Activated CD8-positive, alpha-beta memory T cell treated with anti-CD3 and anti-CD28 coated beads, Interleukin-2, amount 10 ng/mL, durations not matched to agents 7 days and 5 days (primary cell): ENCODE measurements at regions not wholly inside any gene's neighbourhood (a gene's known extent, or its start where the extent isn't known, plus 50 kb on each side); places are given as distances from the start of the nearest gene placed in this dataset.
"Not testable (repeated sequence)": the region's sequence is repeated elsewhere in the genome, so short reads cannot be mapped to it uniquely, and the experiment has no call there.

Source experiments
- ATAC-seq: fragments of 150-1000 bp; cut with Tn5 transposase; one replicate; pipeline ENCODE4 v1.10.0; 2021; ENCODE audit warnings: moderate library complexity
- CTCF ChIA-PET: fragments of 350-600 bp; sonication (Branson Sonifier 250); formaldehyde crosslinking; loops from one replicate; lab custom pipeline; 2021; ENCODE audit warnings: antibody characterized with exemption; lab: Charles Lee
- DNase-seq: peaks from one replicate; pipeline ENCODE4 v3.0.0-alpha.2; 2020
- H3K27ac Mint-ChIP-seq: one replicate; pipeline ENCODE4 v1.8.0; 2021; ENCODE audit warnings: mild to moderate bottlenecking, mixed read lengths
- H3K27me3 Mint-ChIP-seq: one replicate; pipeline ENCODE4 v1.8.0; 2021; ENCODE audit warnings: mixed read lengths
- H3K36me3 Mint-ChIP-seq: one replicate; pipeline ENCODE4 v1.8.0; 2021; ENCODE audit warnings: mild to moderate bottlenecking, mixed read lengths
- H3K4me1 Mint-ChIP-seq: one replicate; pipeline ENCODE4 v1.8.0; 2021; ENCODE audit warnings: mixed read lengths
- H3K4me3 Mint-ChIP-seq: one replicate; pipeline ENCODE4 v1.8.0; 2021; ENCODE audit warnings: mild to moderate bottlenecking, moderate library complexity, mixed read lengths
- H3K9me3 Mint-ChIP-seq: one replicate; pipeline ENCODE4 v1.8.0; 2022; ENCODE audit warnings: low read depth, mixed read lengths

- H3K9me3 Mint-ChIP-seq = no peaks in the 10 kb centered on the region
- H3K27me3 Mint-ChIP-seq = no peaks in the 10 kb centered on the region
- H3K4me3 Mint-ChIP-seq = no peak overlapping the region
- peaks cover 2% of the 10 kb centered on the region for H3K4me1 Mint-ChIP-seq
- CTCF ChIA-PET = no interaction called here
- no peak for DNase-seq
- ATAC-seq = no peak
- H3K36me3 Mint-ChIP-seq = no peaks in the 10 kb centered on the region
- H3K27ac Mint-ChIP-seq = no peak overlapping the region
Observed at GRCh38 chrY:7805624-7806023, 894.1 kb upstream of the AMELY start.

GRCh38 chrY:7803737-7804136 lies 892.2 kb upstream of the AMELY start:
- Mint-ChIP-seq H3K4me1 (peaks cover 2% of the 10 kb centered on the region), H3K36me3 (peaks cover 1% of the 10 kb centered on the region), H3K27me3 (no peaks in the 10 kb centered on the region), H3K4me3 (no peak overlapping the region), H3K27ac (no peak overlapping the region), H3K9me3 (no peaks in the 10 kb centered on the region)
- CTCF ChIA-PET = no interaction called here
- ATAC-seq (no peak), DNase-seq (no peak)

- DNase-seq (no peak), ATAC-seq (no peak)
- no peak overlapping the region for H3K4me3 Mint-ChIP-seq
- CTCF ChIA-PET = no interaction called here
- H3K36me3 Mint-ChIP-seq = peaks cover 1% of the 10 kb centered on the region
- H3K27me3 Mint-ChIP-seq = no peaks in the 10 kb centered on the region
- no peaks in the 10 kb centered on the region for H3K9me3 Mint-ChIP-seq
- H3K4me1 Mint-ChIP-seq = no peaks in the 10 kb centered on the region
- no peak overlapping the region for H3K27ac Mint-ChIP-seq
Observed at GRCh38 chrY:7796128-7796527, 884.6 kb upstream of the AMELY start.

DNA sequence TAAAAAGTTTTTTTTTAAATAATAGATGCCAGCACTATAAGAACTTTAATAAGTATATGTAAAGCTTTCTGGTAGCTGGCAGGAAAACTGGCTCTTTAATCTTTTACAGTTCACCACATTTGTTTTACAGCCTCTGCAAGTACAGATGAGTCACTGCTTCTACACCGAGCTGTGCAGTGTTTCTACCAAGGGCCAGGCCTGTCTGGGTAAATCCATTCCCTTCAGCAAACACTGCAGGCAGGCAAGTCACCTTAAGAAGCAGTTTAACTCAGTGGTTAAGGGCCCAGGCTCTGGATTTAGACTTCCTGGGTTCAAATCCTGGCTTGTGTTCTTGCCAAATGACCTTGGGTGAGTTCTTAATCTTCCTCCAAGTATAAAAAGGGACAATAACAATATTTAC lies 882.9 kb upstream of the AMELY start:
- CTCF ChIA-PET = no interaction called here
- H3K27ac Mint-ChIP-seq = no peak overlapping the region
- DNase-seq (no peak), ATAC-seq (no peak)
- H3K4me3 Mint-ChIP-seq = no peak overlapping the region
- no peaks in the 10 kb centered on the region for H3K9me3 Mint-ChIP-seq
- no peaks in the 10 kb centered on the region for H3K4me1 Mint-ChIP-seq
- no peaks in the 10 kb centered on the region for H3K27me3 Mint-ChIP-seq
- no peaks in the 10 kb centered on the region for H3K36me3 Mint-ChIP-seq

GRCh38 chrY:7793989-7794388 lies 882.4 kb upstream of the AMELY start:
- no peak overlapping the region for H3K4me3 Mint-ChIP-seq
- no peaks in the 10 kb centered on the region for H3K27me3 Mint-ChIP-seq
- ATAC-seq (no peak), DNase-seq (no peak)
- no peaks in the 10 kb centered on the region for H3K36me3 Mint-ChIP-seq
- H3K9me3 Mint-ChIP-seq = no peaks in the 10 kb centered on the region
- no peaks in the 10 kb centered on the region for H3K4me1 Mint-ChIP-seq
- no peak overlapping the region for H3K27ac Mint-ChIP-seq
- CTCF ChIA-PET = no interaction called here

GRCh38 chrY:7792431-7792830 lies 880.9 kb upstream of the AMELY start:
- no peaks in the 10 kb centered on the region for H3K36me3 Mint-ChIP-seq
- DNase-seq = no peak
- no peak overlapping the region for H3K4me3 Mint-ChIP-seq

DNA sequence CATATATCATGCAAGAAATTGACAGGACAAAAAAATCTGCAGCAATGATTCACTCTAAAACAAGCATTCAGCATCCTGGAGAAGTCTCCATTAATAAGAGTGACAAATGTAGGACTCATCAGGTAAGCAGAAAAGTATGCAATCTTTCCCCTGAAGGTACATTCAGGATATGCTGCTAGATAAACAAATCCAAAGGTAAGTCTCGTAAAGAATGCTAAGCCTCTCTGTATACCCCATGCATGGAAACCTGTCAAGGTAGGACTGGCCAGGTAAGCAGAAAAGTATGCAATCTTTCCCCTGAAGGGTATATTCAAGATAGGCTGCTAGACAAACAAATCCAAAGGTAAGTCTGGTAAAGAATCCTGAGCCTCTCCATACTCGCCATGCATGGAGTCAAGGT lies 869.9 kb upstream of the AMELY start:
- CTCF ChIA-PET = no interaction called here
- no peak for ATAC-seq
- DNase-seq = no peak
- Mint-ChIP-seq H3K4me3 (no peak overlapping the region), H3K27ac (no peak overlapping the region), H3K4me1 (no peaks in the 10 kb centered on the region), H3K9me3 (no peaks in the 10 kb centered on the region), H3K27me3 (no peaks in the 10 kb centered on the region), H3K36me3 (no peaks in the 10 kb centered on the region)

More at GRCh38 chrY:7792431-7792830, 880.9 kb upstream of the AMELY start:
- Mint-ChIP-seq H3K9me3 (no peaks in the 10 kb centered on the region), H3K27me3 (no peaks in the 10 kb centered on the region), H3K4me1 (no peaks in the 10 kb centered on the region), H3K27ac (no peak overlapping the region)
- CTCF ChIA-PET = no interaction called here
- ATAC-seq = no peak

- H3K4me3 Mint-ChIP-seq, DNase-seq, H3K27ac Mint-ChIP-seq, CTCF ChIA-PET, H3K9me3 Mint-ChIP-seq, H3K4me1 Mint-ChIP-seq, H3K36me3 Mint-ChIP-seq, H3K27me3 Mint-ChIP-seq, ATAC-seq: not testable (repeated sequence)
Observed at GRCh38 chrY:7775436-7775835, 863.9 kb upstream of the AMELY start.

DNA sequence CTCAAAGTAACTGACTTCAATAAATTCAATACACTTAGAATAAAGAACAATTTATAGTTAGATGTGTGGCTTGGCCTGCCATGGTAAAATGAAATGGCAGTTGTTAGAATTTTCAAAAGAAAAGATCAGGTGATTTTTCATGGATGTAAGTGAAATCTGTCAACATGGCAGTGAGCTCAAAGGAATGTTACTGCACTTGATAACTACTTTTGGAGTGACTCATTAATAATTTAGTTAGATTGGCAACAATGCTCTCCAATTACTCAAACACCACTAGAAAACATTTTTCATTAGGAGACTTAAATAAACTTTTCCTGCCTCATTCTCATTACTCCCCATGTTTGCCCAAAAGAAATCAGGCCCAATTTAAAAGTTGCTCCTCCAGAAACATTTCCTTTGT lies 860.2 kb upstream of the AMELY start:
- no peak overlapping the region for H3K4me3 Mint-ChIP-seq
- DNase-seq = no peak
- H3K4me1 Mint-ChIP-seq = no peaks in the 10 kb centered on the region
- H3K9me3 Mint-ChIP-seq = no peaks in the 10 kb centered on the region
- H3K27ac Mint-ChIP-seq = no peak overlapping the region
- no peak for ATAC-seq
- no peaks in the 10 kb centered on the region for H3K36me3 Mint-ChIP-seq
- CTCF ChIA-PET = no interaction called here
- H3K27me3 Mint-ChIP-seq = no peaks in the 10 kb centered on the region

DNA sequence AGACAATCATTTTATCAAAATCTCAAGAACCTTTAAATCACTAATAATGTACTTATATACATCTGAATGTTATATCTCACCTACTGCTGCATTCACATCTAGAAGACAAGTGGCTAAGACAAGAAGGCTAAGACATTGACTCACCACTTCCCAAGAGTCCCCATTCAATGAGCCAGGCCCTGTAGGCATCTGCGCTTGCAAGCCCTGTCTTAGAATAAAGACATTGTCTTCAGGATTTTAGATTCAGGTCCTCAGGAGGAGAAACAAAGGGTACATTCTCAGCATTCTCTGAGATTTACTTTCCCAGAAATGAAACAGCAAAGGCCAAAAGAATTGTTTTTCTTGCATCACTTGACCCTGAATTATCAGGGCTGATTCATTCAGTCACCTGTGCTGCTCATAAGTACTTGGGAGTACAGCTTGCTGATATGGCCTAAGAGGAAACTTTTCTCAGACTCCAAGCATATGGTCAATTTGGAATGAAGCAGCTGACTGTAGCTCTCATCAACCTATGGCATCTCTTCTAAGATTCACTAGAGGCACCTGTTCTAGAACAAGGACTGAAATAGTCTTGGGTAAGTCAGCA lies 858.3 kb upstream of the AMELY start:
- ATAC-seq (no peak), DNase-seq (no peak)
- H3K27me3 Mint-ChIP-seq = no peaks in the 10 kb centered on the region
- CTCF ChIA-PET = no interaction called here
- no peaks in the 10 kb centered on the region for H3K4me1 Mint-ChIP-seq
- H3K4me3 Mint-ChIP-seq = no peak overlapping the region
- no peak overlapping the region for H3K27ac Mint-ChIP-seq
- H3K36me3 Mint-ChIP-seq = no peaks in the 10 kb centered on the region
- H3K9me3 Mint-ChIP-seq = no peaks in the 10 kb centered on the region

- Mint-ChIP-seq H3K4me3 (no peak overlapping the region), H3K4me1 (no peaks in the 10 kb centered on the region), H3K9me3 (no peaks in the 10 kb centered on the region), H3K36me3 (no peaks in the 10 kb centered on the region), H3K27ac (no peak overlapping the region), H3K27me3 (no peaks in the 10 kb centered on the region)
- ATAC-seq = no peak
- CTCF ChIA-PET = no interaction called here
- no peak for DNase-seq
Observed at GRCh38 chrY:7768901-7769300, 857.3 kb upstream of the AMELY start.

- ATAC-seq = no peak
- no peak overlapping the region for H3K4me3 Mint-ChIP-seq
- H3K36me3 Mint-ChIP-seq = no peaks in the 10 kb centered on the region
- CTCF ChIA-PET = no interaction called here
- peaks cover 2% of the 10 kb centered on the region for H3K27me3 Mint-ChIP-seq
- H3K9me3 Mint-ChIP-seq = no peaks in the 10 kb centered on the region
- DNase-seq = no peak
- no peak overlapping the region for H3K27ac Mint-ChIP-seq
- no peaks in the 10 kb centered on the region for H3K4me1 Mint-ChIP-seq
Observed at GRCh38 chrY:7753711-7754110, 842.2 kb upstream of the AMELY start.

- Mint-ChIP-seq H3K4me1 (no peaks in the 10 kb centered on the region), H3K27ac (no peak overlapping the region), H3K36me3 (no peaks in the 10 kb centered on the region), H3K4me3 (no peak overlapping the region), H3K27me3 (no peaks in the 10 kb centered on the region), H3K9me3 (no peaks in the 10 kb centered on the region)
- CTCF ChIA-PET = no interaction called here
- DNase-seq (no peak), ATAC-seq (no peak)
Observed at GRCh38 chrY:7746781-7747180, 835.2 kb upstream of the AMELY start.

- Mint-ChIP-seq H3K4me3 (no peak overlapping the region), H3K4me1 (no peaks in the 10 kb centered on the region), H3K9me3 (no peaks in the 10 kb centered on the region), H3K27me3 (no peaks in the 10 kb centered on the region), H3K36me3 (no peaks in the 10 kb centered on the region), H3K27ac (no peak overlapping the region)
- no peak for ATAC-seq
- no peak for DNase-seq
- CTCF ChIA-PET = interaction anchor here (0.6 kb wide), 1 partner anchor 418 kb away, joined by 3 read pairs; no protein-coding TSS in a partner anchor
Observed at GRCh38 chrY:7745581-7745901, 834.0 kb upstream of the AMELY start.
